PC-9 (cell line): ENCODE measurements at regions not wholly inside any gene's neighbourhood (a gene's known extent, or its start where the extent isn't known, plus 50 kb on each side); places are given as distances from the start of the nearest gene placed in this dataset.

Experiments used
- CTCF ChIP-seq: fragments of 200-600 bp; sonication (generic); conservative IDR thresholded peaks from 2 replicates; pipeline ENCODE4 v1.6.1; 2017; ENCODE audit warnings: mixed run types, antibody characterized with exemption, mild to moderate bottlenecking, moderate library complexity
- EZH2 ChIP-seq: fragments of 200-600 bp; sonication (generic); IDR thresholded peaks from 2 replicates; pipeline ENCODE4 v1.8.0; 2017; ENCODE audit warnings: antibody characterized with exemption, low read depth

DNA sequence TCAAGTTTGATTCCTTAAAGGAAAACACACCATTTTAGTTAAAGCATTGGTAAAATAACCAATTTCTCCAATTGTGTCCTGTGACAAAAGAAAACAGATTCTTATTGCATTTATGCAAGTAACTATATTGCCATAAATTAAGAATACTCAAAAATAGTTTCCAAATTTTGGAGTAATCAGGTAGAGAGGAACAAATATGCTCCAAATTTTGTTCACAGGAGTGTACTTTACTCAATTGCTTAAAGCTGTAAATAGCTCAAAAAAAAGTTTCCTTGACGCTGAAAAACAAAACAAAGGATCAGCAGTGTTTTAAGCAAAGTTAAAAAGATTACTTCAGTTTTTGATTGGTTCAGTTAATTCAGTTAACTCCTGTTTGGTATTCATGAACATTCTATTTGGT lies 52.2 kb upstream of the INHBA start:
- TF ChIP-seq CTCF (no peak), EZH2 (no peak)
